GM12878 (cell line): ENCODE measurements at regions not wholly inside any gene's neighbourhood (a gene's known extent, or its start where the extent isn't known, plus 50 kb on each side); places are given as distances from the start of the nearest gene placed in this dataset.

Experiments used
- ATAC-seq: fragments of 200-7000 bp; cut with Tn5 transposase; 3 replicates; pipeline ENCODE4 v1.9.1; 2020; ENCODE audit warnings: mild to moderate bottlenecking, moderate library complexity
- BruUV-seq: library from RNA; stranded (reverse); fragments of 400-500 nt; replicated peaks from 2 replicates; lab custom pipeline; 2021; lab: Mats Ljungman, UMichigan
- CTCF ChIA-PET: fragments of 300-600 bp; sonication (Branson Sonifier 250); formaldehyde crosslinking; extraction: SDS; loops from one replicate; lab custom pipeline; 2021; ENCODE audit warnings: inconsistent platforms; lab: Yijun Ruan, JAX
- POLR2A ChIA-PET: fragments of 350-600 bp; formaldehyde crosslinking; extraction: SDS; loops from one replicate; lab custom pipeline; 2021; ENCODE audit warnings: inconsistent platforms; lab: Charles Lee
- RAD21 ChIA-PET: fragments of 300-600 bp; sonication (Branson Sonifier 250); formaldehyde crosslinking; loops from one replicate; lab custom pipeline; 2023; ENCODE audit warnings: antibody characterized with exemption; ENCODE audit not compliant: unreplicated experiment; lab: Charles Lee
- SMC1A ChIA-PET: fragments of 300-600 bp; sonication (Branson Sonifier 250); formaldehyde crosslinking; loops from one replicate; lab custom pipeline; 2023; ENCODE audit not compliant: unreplicated experiment, uncharacterized antibody; lab: Charles Lee
- DNase-seq: peaks from one replicate; pipeline ENCODE4 v3.0.0-alpha.2; 2011; ENCODE audit warnings: low read depth, low spot score
- FAIRE-seq: peaks from 3 replicates; lab custom pipeline; 2011; peaks lifted over from hg19 to GRCh38; lab: Jason Lieb, UNC
- H2AFZ ChIP-seq: 2 replicates; pipeline ENCODE4 v1.6.0; 2011; ENCODE audit warnings: low read depth, low read length, control low read depth; ENCODE audit not compliant: control insufficient read depth
- H3K27ac ChIP-seq: 2 replicates; pipeline ENCODE4 v1.5.1; 2011; ENCODE audit warnings: control low read depth; ENCODE audit not compliant: control insufficient read depth, insufficient read depth
- H3K27me3 ChIP-seq, 2 experiments: replicated peaks in 1 of 2; 2 replicates each; pipeline versions ENCODE4 v1.6.0 to v1.6.1; 2011; ENCODE audit warnings: low read length in 1 of 2; ENCODE audit not compliant: control insufficient read depth in 2 of 2, insufficient read depth in 2 of 2
- H3K36me3 ChIP-seq, 2 experiments: 2 replicates each; pipeline ENCODE4 v1.5.1; 2011; ENCODE audit warnings: low read length in 1 of 2; ENCODE audit not compliant: control insufficient read depth in 2 of 2, insufficient read depth in 2 of 2
- H3K4me1 ChIP-seq: 2 replicates; pipeline ENCODE4 v1.6.1; 2011; ENCODE audit warnings: mild to moderate bottlenecking, low read length, moderate library complexity, mixed read lengths; ENCODE audit not compliant: control insufficient read depth, insufficient read depth
- H3K4me2 ChIP-seq: 2 replicates; pipeline ENCODE4 v1.6.0; 2011; ENCODE audit warnings: control low read depth; ENCODE audit not compliant: control insufficient read depth, insufficient read depth
- H3K4me3 ChIP-seq: fragments of 200-600 bp; sonication (generic); 2 replicates; pipeline ENCODE4 v1.5.1; 2016
- H3K79me2 ChIP-seq: 2 replicates; pipeline ENCODE4 v1.6.0; 2011; ENCODE audit warnings: low read length; ENCODE audit not compliant: control insufficient read depth, insufficient read depth
- H3K9ac ChIP-seq: 2 replicates; pipeline ENCODE4 v1.8.0; 2011; ENCODE audit warnings: low read length, control low read depth, mixed read lengths; ENCODE audit not compliant: control insufficient read depth, insufficient read depth
- H3K9me3 ChIP-seq: replicated peaks from 3 replicates; pipeline ENCODE4 v1.5.1; 2011; ENCODE audit warnings: mild to moderate bottlenecking, low read length; ENCODE audit not compliant: control insufficient read depth, insufficient read depth
- H4K20me1 ChIP-seq: 2 replicates; pipeline ENCODE4 v1.6.0; 2011; ENCODE audit not compliant: control insufficient read depth, insufficient read depth
- BHLHE40 ChIP-seq, 2 experiments: fragments of 450-650 bp in 1 of 2; IDR thresholded peaks; 2 replicates each; pipeline ENCODE4 v1.6.1; 2011 to 2017; ENCODE audit warnings: low read depth in 2 of 2, borderline replicate concordance in 1 of 2, improper control_type of control experiment in 1 of 2, low read length in 1 of 2, mild to moderate bottlenecking in 1 of 2
- CEBPB ChIP-seq, 2 experiments: fragments of 150-350 bp in 1 of 2; IDR thresholded peaks; 2 replicates each; pipeline ENCODE4 v1.6.1; 2012 to 2014; ENCODE audit warnings: low read depth in 2 of 2, low read length in 2 of 2, borderline replicate concordance in 1 of 2, inconsistent platforms in 1 of 2
- EZH2 ChIP-seq: IDR thresholded peaks from 2 replicates; pipeline ENCODE4 v1.6.1; 2012; ENCODE audit warnings: low read depth, mild to moderate bottlenecking, control low read depth, inconsistent platforms, low read length, borderline replicate concordance; ENCODE audit not compliant: control insufficient read depth
- FOXM1 ChIP-seq: IDR thresholded peaks from 2 replicates; pipeline ENCODE4 v1.6.1; 2012; ENCODE audit warnings: low read depth, mild to moderate bottlenecking, inconsistent platforms, low read length, moderate library complexity
- KAT2A ChIP-seq: conservative IDR thresholded peaks from 2 replicates; pipeline ENCODE4 v1.6.1; 2011; ENCODE audit warnings: low read depth, low read length; ENCODE audit not compliant: control insufficient read depth
- KLF5 ChIP-seq: fragments of 450-650 bp; IDR thresholded peaks from 2 replicates; pipeline ENCODE4 v1.6.1; 2014; ENCODE audit warnings: mild to moderate bottlenecking; ENCODE audit not compliant: partially characterized antibody
- MTA3 ChIP-seq: IDR thresholded peaks from 2 replicates; pipeline ENCODE4 v1.6.1; 2012; ENCODE audit warnings: low read length, inconsistent platforms, borderline replicate concordance
- PML ChIP-seq: IDR thresholded peaks from 2 replicates; pipeline ENCODE4 v1.6.1; 2012; ENCODE audit warnings: low read length, inconsistent platforms
- POLR2AphosphoS2 ChIP-seq: IDR thresholded peaks from 2 replicates; pipeline ENCODE4 v1.6.1; 2011; ENCODE audit warnings: low read depth, mild to moderate bottlenecking, low read length, improper control_type of control experiment, moderate library complexity
- SIN3A ChIP-seq: IDR thresholded peaks from 2 replicates; pipeline ENCODE4 v1.6.1; 2012; ENCODE audit warnings: low read depth, low read length, improper control_type of control experiment
- SMAD1 ChIP-seq: fragments of 450-650 bp; IDR thresholded peaks from 2 replicates; pipeline ENCODE4 v1.6.1; 2018; ENCODE audit warnings: mild to moderate bottlenecking, low read depth; ENCODE audit not compliant: partially characterized antibody
- TCF3 ChIP-seq: IDR thresholded peaks from 2 replicates; pipeline ENCODE4 v1.6.1; 2012; ENCODE audit warnings: low read depth, mild to moderate bottlenecking, low read length, borderline replicate concordance; ENCODE audit not compliant: insufficient read depth
- YY1 ChIP-seq: IDR thresholded peaks from 2 replicates; pipeline ENCODE4 v1.6.1; 2011; ENCODE audit warnings: low read depth, mild to moderate bottlenecking, low read length
- ZNF274 ChIP-seq: IDR thresholded peaks from one replicate; pipeline ENCODE4 v1.8.0; 2011; ENCODE audit not compliant: insufficient read length, insufficient read depth
- WGBS: methylation state at CpG from one replicate; pipeline ENCODE4 v1.1.6; 2016; ENCODE audit warnings: low lambda C conversion rate; ENCODE audit not compliant: insufficient replicate concordance, insufficient coverage; ENCODE audit errors: missing lambda C conversion rate; 5-methylcytosine and 5-hydroxymethylcytosine counted together
- in situ Hi-C: fragments of 300-500 bp; cut with MboI; formaldehyde crosslinking; loops from 9 replicates; pipeline ENCODE4 v1.14.3; 2018; ENCODE audit warnings: mixed read lengths
- intact Hi-C: fragments of 100-400 bp; cut with micrococcal nuclease; formaldehyde crosslinking; loops from one replicate; pipeline ENCODE4 v1.14.2; 2022; ENCODE audit not compliant: unreplicated experiment
- TF ChIP-seq, protein P1 (sequence below): IDR thresholded peaks from 2 replicates; pipeline ENCODE4 v1.6.1; 2012; ENCODE audit warnings: low read depth, low read length, improper control_type of control experiment
- TF ChIP-seq, protein P2 (sequence below): fragments of 450-650 bp; formaldehyde crosslinking; IDR thresholded peaks from 2 replicates; pipeline ENCODE4 v1.4.0; 2022; ENCODE audit warnings: mild to moderate bottlenecking, moderate library complexity
- TF ChIP-seq, protein P3 (sequence below): fragments of 450-650 bp; IDR thresholded peaks from 2 replicates; pipeline ENCODE4 v1.6.1; 2017; ENCODE audit warnings: mild to moderate bottlenecking, moderate library complexity

DNA sequence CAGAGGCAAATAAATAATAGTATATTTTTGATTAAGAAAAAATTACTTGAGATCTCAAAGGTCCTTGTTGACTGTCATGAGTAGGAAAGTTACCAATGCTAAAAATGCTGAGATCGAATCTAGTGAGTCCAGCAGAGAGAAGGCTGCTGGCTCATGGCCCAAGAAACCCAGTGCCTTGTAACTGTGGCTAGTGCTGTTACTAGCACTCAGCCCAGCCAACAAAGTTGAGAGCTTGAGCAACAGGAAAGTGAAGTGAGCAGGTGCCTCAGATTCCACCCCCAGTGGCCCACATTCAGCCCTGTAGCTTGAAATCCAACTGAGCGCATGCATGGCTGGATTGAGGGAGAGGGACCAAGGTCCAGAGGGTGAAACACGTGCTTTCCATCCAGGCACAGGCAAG is 398.2 kb downstream of the SHANK2 start:
- CTCF ChIA-PET = no interaction called here
- 36% methylated on average over 3 of the region's 3 CpGs for WGBS
- SMC1A ChIA-PET = no interaction called here
- Histone ChIP-seq H2AFZ (no peak overlapping the region), H3K9me3 (no peaks in the 10 kb centered on the region), H3K27me3 (no peaks in the 10 kb centered on the region), H3K4me1 (no peaks in the 10 kb centered on the region), H3K9ac (no peak overlapping the region), H3K4me3 (no peak overlapping the region), H4K20me1 (no peaks in the 10 kb centered on the region), H3K4me2 (no peak overlapping the region), H3K36me3 (no peaks in the 10 kb centered on the region), H3K79me2 (no peaks in the 10 kb centered on the region), H3K27ac (no peak overlapping the region)
- intact Hi-C loops = no loop called here
- no peak for ATAC-seq
- no TSS peak for BruUV-seq
- POLR2A ChIA-PET = no interaction called here
- no peak for TF ChIP-seq POLR2AphosphoS2
- TF ChIP-seq SIN3A = no peak
- TF ChIP-seq, protein P1, sequence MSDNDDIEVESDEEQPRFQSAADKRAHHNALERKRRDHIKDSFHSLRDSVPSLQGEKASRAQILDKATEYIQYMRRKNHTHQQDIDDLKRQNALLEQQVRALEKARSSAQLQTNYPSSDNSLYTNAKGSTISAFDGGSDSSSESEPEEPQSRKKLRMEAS = no peak
- no peak for TF ChIP-seq CEBPB (IDR thresholded peaks at IDR 0.05; ENCODE audit: borderline replicate concordance in 1 of 2, low read depth in 2 of 2, low read length in 2 of 2)
- TF ChIP-seq, protein P2, sequence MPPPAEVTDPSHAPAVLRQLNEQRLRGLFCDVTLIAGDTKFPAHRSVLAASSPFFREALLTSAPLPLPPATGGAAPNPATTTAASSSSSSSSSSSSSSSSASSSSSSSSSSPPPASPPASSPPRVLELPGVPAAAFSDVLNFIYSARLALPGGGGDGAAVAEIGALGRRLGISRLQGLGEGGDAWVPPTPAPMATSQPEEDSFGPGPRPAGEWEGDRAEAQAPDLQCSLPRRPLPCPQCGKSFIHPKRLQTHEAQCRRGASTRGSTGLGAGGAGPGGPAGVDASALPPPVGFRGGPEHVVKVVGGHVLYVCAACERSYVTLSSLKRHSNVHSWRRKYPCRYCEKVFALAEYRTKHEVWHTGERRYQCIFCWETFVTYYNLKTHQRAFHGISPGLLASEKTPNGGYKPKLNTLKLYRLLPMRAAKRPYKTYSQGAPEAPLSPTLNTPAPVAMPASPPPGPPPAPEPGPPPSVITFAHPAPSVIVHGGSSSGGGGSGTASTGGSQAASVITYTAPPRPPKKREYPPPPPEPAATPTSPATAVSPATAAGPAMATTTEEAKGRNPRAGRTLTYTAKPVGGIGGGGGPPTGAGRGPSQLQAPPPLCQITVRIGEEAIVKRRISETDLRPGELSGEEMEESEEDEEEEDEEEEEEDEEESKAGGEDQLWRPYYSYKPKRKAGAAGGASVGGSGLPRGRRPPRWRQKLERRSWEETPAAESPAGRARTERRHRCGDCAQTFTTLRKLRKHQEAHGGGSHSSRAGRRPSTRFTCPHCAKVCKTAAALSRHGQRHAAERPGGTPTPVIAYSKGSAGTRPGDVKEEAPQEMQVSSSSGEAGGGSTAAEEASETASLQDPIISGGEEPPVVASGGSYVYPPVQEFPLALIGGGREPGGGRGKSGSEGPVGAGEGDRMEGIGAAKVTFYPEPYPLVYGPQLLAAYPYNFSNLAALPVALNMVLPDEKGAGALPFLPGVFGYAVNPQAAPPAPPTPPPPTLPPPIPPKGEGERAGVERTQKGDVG = no peak
- no peak for TF ChIP-seq ZNF274
- TF ChIP-seq PML = no peak
- no peak for TF ChIP-seq BHLHE40 (IDR thresholded peaks at IDR 0.05; ENCODE audit: borderline replicate concordance in 1 of 2, low read depth in 2 of 2, low read length in 1 of 2)
- no peak for TF ChIP-seq KLF5
- no peak for TF ChIP-seq TCF3
- TF ChIP-seq SMAD1 = no peak
- TF ChIP-seq FOXM1 = no peak
- TF ChIP-seq YY1 = no peak
- no peak for TF ChIP-seq MTA3
- no peak for TF ChIP-seq EZH2
- TF ChIP-seq, protein P3, sequence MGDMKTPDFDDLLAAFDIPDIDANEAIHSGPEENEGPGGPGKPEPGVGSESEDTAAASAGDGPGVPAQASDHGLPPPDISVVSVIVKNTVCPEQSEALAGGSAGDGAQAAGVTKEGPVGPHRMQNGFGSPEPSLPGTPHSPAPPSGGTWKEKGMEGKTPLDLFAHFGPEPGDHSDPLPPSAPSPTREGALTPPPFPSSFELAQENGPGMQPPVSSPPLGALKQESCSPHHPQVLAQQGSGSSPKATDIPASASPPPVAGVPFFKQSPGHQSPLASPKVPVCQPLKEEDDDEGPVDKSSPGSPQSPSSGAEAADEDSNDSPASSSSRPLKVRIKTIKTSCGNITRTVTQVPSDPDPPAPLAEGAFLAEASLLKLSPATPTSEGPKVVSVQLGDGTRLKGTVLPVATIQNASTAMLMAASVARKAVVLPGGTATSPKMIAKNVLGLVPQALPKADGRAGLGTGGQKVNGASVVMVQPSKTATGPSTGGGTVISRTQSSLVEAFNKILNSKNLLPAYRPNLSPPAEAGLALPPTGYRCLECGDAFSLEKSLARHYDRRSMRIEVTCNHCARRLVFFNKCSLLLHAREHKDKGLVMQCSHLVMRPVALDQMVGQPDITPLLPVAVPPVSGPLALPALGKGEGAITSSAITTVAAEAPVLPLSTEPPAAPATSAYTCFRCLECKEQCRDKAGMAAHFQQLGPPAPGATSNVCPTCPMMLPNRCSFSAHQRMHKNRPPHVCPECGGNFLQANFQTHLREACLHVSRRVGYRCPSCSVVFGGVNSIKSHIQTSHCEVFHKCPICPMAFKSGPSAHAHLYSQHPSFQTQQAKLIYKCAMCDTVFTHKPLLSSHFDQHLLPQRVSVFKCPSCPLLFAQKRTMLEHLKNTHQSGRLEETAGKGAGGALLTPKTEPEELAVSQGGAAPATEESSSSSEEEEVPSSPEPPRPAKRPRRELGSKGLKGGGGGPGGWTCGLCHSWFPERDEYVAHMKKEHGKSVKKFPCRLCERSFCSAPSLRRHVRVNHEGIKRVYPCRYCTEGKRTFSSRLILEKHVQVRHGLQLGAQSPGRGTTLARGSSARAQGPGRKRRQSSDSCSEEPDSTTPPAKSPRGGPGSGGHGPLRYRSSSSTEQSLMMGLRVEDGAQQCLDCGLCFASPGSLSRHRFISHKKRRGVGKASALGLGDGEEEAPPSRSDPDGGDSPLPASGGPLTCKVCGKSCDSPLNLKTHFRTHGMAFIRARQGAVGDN = no peak
- no peak for TF ChIP-seq KAT2A
- in situ Hi-C loops = no loop called here
- RAD21 ChIA-PET = no interaction called here
- no peak for FAIRE-seq
- DNase-seq = no peak
